Left ventricle myocardium superior (tissue), 1 donor: ENCODE measurements at regions not wholly inside any gene's neighbourhood (a gene's known extent, or its start where the extent isn't known, plus 50 kb on each side); places are given as distances from the start of the nearest gene placed in this dataset.

Experiments
- ATAC-seq: fragments of 200-7000 bp; cut with Tn5 transposase; one replicate; pipeline ENCODE4 v1.9.1; 2020; ENCODE audit warnings: mild to moderate bottlenecking, moderate library complexity
- DNase-seq: peaks from one replicate; pipeline ENCODE4 v3.0.0-alpha.2; 2020
- intact Hi-C: fragments of 100-400 bp; cut with micrococcal nuclease; formaldehyde crosslinking; loops from one replicate; pipeline ENCODE4 v1.11.0; 2022
- donor health status: DM: no; HTN: yes; CAD: no; lungs with severe emphysema.

GRCh38 chr1:113217447-113218208 lies 144.6 kb downstream of the LRIG2 start:
- no peak for DNase-seq
- intact Hi-C loops: no loop called here
- no peak for ATAC-seq

GRCh38 chr1:113219377-113219776 lies 146.4 kb downstream of the LRIG2 start:
- DNase-seq (no peak), ATAC-seq (no peak)
- intact Hi-C loops: no loop called here

- intact Hi-C loops: no loop called here
- DNase-seq (no peak), ATAC-seq (no peak)
These were observed 146.8 kb downstream of the LRIG2 start for GRCh38 chr1:113219828-113220227.

- intact Hi-C loops: no loop called here
- DNase-seq (no peak), ATAC-seq (no peak)
These were observed 150.0 kb downstream of the LRIG2 start for GRCh38 chr1:113223040-113223439.

- intact Hi-C loops: no loop called here
- peak; percentile 96 for ATAC-seq
These were observed 150.5 kb downstream of the LRIG2 start for GRCh38 chr1:113223546-113223945.

GRCh38 chr1:113226148-113226547 lies 153.2 kb downstream of the LRIG2 start:
- DNase-seq (no peak), ATAC-seq (peak; percentile 74)
- intact Hi-C loops: no loop called here

More at GRCh38 chr1:113223546-113223945, 150.5 kb downstream of the LRIG2 start:
- peak; percentile 64 for DNase-seq

GRCh38 chr1:113231866-113232265 lies 158.4 kb upstream of the MAGI3 start:
- intact Hi-C loops: no loop called here
- no peak for ATAC-seq
- no peak for DNase-seq

- intact Hi-C loops: no loop called here
These were observed 156.9 kb upstream of the MAGI3 start for GRCh38 chr1:113233441-113233840.

GRCh38 chr1:113241237-113241636 lies 149.1 kb upstream of the MAGI3 start:
- ATAC-seq: no peak
- intact Hi-C loops: no loop called here
- no peak for DNase-seq

More at GRCh38 chr1:113233441-113233840, 156.9 kb upstream of the MAGI3 start:
- ATAC-seq (no peak), DNase-seq (no peak)

- DNase-seq (no peak), ATAC-seq (no peak)
- intact Hi-C loops: no loop called here
These were observed 147.8 kb upstream of the MAGI3 start for GRCh38 chr1:113242481-113242880.

- DNase-seq (no peak), ATAC-seq (no peak)
- intact Hi-C loops: no loop called here
These were observed 146.8 kb upstream of the MAGI3 start for GRCh38 chr1:113243529-113243928.

GRCh38 chr1:113244112-113244820 lies 146.0 kb upstream of the MAGI3 start:
- ATAC-seq: peak; percentile 23
- intact Hi-C loops: no loop called here
- no peak for DNase-seq

- intact Hi-C loops: no loop called here
- ATAC-seq (no peak), DNase-seq (no peak)
These were observed 145.1 kb upstream of the MAGI3 start for GRCh38 chr1:113245252-113245651.

- intact Hi-C loops: no loop called here
- ATAC-seq: no peak
These were observed 143.4 kb upstream of the MAGI3 start for GRCh38 chr1:113246929-113247328.

GRCh38 chr1:113247355-113247754 lies 143.0 kb upstream of the MAGI3 start:
- ATAC-seq: no peak
- no peak for DNase-seq
- intact Hi-C loops: no loop called here

More at GRCh38 chr1:113246929-113247328, 143.4 kb upstream of the MAGI3 start:
- DNase-seq: no peak

GRCh38 chr1:113247782-113248181 lies 142.5 kb upstream of the MAGI3 start:
- no peak for DNase-seq
- intact Hi-C loops: no loop called here
- no peak for ATAC-seq

GRCh38 chr1:113248494-113248893 lies 141.8 kb upstream of the MAGI3 start:
- DNase-seq (no peak), ATAC-seq (no peak)
- intact Hi-C loops: no loop called here

GRCh38 chr1:113250161-113250560 lies 140.2 kb upstream of the MAGI3 start:
- ATAC-seq: no peak
- no peak for DNase-seq
- intact Hi-C loops: no loop called here

GRCh38 chr1:113252166-113252565 lies 138.1 kb upstream of the MAGI3 start:
- intact Hi-C loops: no loop called here
- ATAC-seq: no peak
- DNase-seq: no peak

- intact Hi-C loops: no loop called here
- ATAC-seq (peak; percentile 98), DNase-seq (no peak)
These were observed 137.1 kb upstream of the MAGI3 start for GRCh38 chr1:113253187-113253586.

- no peak for ATAC-seq
- DNase-seq: no peak
- intact Hi-C loops: no loop called here
These were observed 136.7 kb upstream of the MAGI3 start for GRCh38 chr1:113253590-113253989.
